Endothelial cell of umbilical vein (primary cell): ENCODE measurements at regions not wholly inside any gene's neighbourhood (a gene's known extent, or its start where the extent isn't known, plus 50 kb on each side); places are given as distances from the start of the nearest gene placed in this dataset.

Experiments used
- BruUV-seq: library from RNA; stranded (reverse); fragments of 400-500 nt; replicated peaks from 2 replicates; lab custom pipeline; 2021; lab: Mats Ljungman, UMichigan
- CTCF ChIA-PET: fragments of 300-600, 350-600 bp; sonication (Branson Sonifier 250); formaldehyde crosslinking; loops from one replicate; lab custom pipeline; 2021; ENCODE audit warnings: antibody characterized with exemption, inconsistent platforms; lab: Charles Lee
- POLR2A ChIA-PET: fragments of 300-600, 350-600 bp; sonication (Branson Sonifier 250); formaldehyde crosslinking; loops from one replicate; lab custom pipeline; 2021; ENCODE audit warnings: antibody characterized with exemption, inconsistent platforms; lab: Charles Lee
- DNase-seq: peaks from one replicate; pipeline ENCODE4 v3.0.0-alpha.2; 2011; ENCODE audit warnings: low read depth, low spot score
- FAIRE-seq: peaks from 2 replicates; lab custom pipeline; 2011; peaks lifted over from hg19 to GRCh38; lab: Jason Lieb, UNC
- H2AFZ ChIP-seq: 2 replicates; pipeline ENCODE4 v1.6.0; 2012; ENCODE audit warnings: low read depth, low read length, control low read depth, inconsistent platforms
- H3K27ac ChIP-seq: 2 replicates; pipeline ENCODE4 v1.5.1; 2011; ENCODE audit warnings: low read depth, mild to moderate bottlenecking, control low read depth, low read length, moderate library complexity; ENCODE audit not compliant: insufficient read depth
- H3K27me3 ChIP-seq, 2 experiments: 2 replicates each; pipeline versions ENCODE4 v1.6.0 to v1.6.1; 2011; ENCODE audit warnings: low read length in 2 of 2, mixed read lengths in 1 of 2; ENCODE audit not compliant: control insufficient read depth in 2 of 2, insufficient read depth in 2 of 2
- H3K36me3 ChIP-seq, 2 experiments: 2 replicates in 1 of 2; 3 replicates in 1 of 2; pipeline ENCODE4 v1.5.1; 2011; ENCODE audit warnings: low read length in 2 of 2, mild to moderate bottlenecking in 1 of 2, moderate library complexity in 1 of 2; ENCODE audit not compliant: control insufficient read depth in 2 of 2, insufficient read depth in 2 of 2; ENCODE audit errors: extremely low read depth in 1 of 2
- H3K4me1 ChIP-seq: 3 replicates; pipeline ENCODE4 v1.5.1; 2011; ENCODE audit warnings: mild to moderate bottlenecking, low read length; ENCODE audit not compliant: control insufficient read depth, insufficient read depth; ENCODE audit errors: extremely low read depth
- H3K4me2 ChIP-seq: 2 replicates; pipeline ENCODE4 v1.6.1; 2011; ENCODE audit warnings: low read length, control low read depth, mixed read lengths; ENCODE audit not compliant: insufficient read depth
- H3K4me3 ChIP-seq, 3 experiments: fragments of 200-600 bp in 1 of 3; sonication (generic), shearing (Covaris generic) in 1 of 3; replicated peaks in 1 of 3; 2 replicates each; pipeline ENCODE4 v1.5.1; 2011 to 2016; ENCODE audit warnings: control low read depth in 3 of 3, low read length in 3 of 3, mild to moderate bottlenecking in 2 of 3, inconsistent platforms in 1 of 3, low read depth in 1 of 3, moderate library complexity in 1 of 3; ENCODE audit not compliant: insufficient read depth in 1 of 3
- H3K79me2 ChIP-seq: 2 replicates; pipeline ENCODE4 v1.6.0; 2012; ENCODE audit warnings: low read length, inconsistent platforms; ENCODE audit not compliant: control insufficient read depth, insufficient read depth
- H3K9ac ChIP-seq: replicated peaks from 2 replicates; pipeline ENCODE3; 2011; ENCODE audit warnings: low read length, control low read depth; ENCODE audit not compliant: insufficient read depth; ENCODE audit errors: extremely low read depth
- H3K9me1 ChIP-seq: replicated peaks from 3 replicates; pipeline ENCODE4 v1.6.0; 2011; ENCODE audit warnings: mild to moderate bottlenecking, low read length; ENCODE audit not compliant: control insufficient read depth, insufficient read depth; ENCODE audit errors: extremely low read depth
- H3K9me3 ChIP-seq: replicated peaks from 2 replicates; pipeline ENCODE4 v1.5.1; 2012; ENCODE audit warnings: low read length, inconsistent platforms; ENCODE audit not compliant: control insufficient read depth, insufficient read depth
- H4K20me1 ChIP-seq: replicated peaks from 2 replicates; pipeline ENCODE3; 2011; ENCODE audit warnings: mild to moderate bottlenecking, low read length; ENCODE audit not compliant: control insufficient read depth, insufficient read depth; ENCODE audit errors: extremely low read depth
- EZH2 ChIP-seq: IDR thresholded peaks from 2 replicates; pipeline ENCODE4 v1.6.1; 2012; ENCODE audit warnings: borderline replicate concordance, low read depth, mild to moderate bottlenecking, moderate library complexity, low read length, inconsistent platforms; ENCODE audit not compliant: severe bottlenecking
- FOS ChIP-seq: IDR thresholded peaks from 2 replicates; pipeline ENCODE4 v1.6.1; 2011; ENCODE audit warnings: mild to moderate bottlenecking, low read length, moderate library complexity, borderline replicate concordance; ENCODE audit not compliant: insufficient read depth
- GATA2 ChIP-seq: IDR thresholded peaks from 2 replicates; pipeline ENCODE4 v1.7.0; 2011; ENCODE audit warnings: low read depth, mild to moderate bottlenecking, moderate library complexity, mixed read lengths, low read length; ENCODE audit not compliant: insufficient read length, insufficient read depth
- JUN ChIP-seq: IDR thresholded peaks from 2 replicates; pipeline ENCODE4 v1.6.1; 2011; ENCODE audit warnings: borderline replicate concordance, low read depth; ENCODE audit not compliant: insufficient read length, insufficient read depth
- MYC ChIP-seq: IDR thresholded peaks from one replicate; pipeline ENCODE4 v1.6.1; 2011; ENCODE audit warnings: mild to moderate bottlenecking, low read depth, low read length
- POLR2A ChIP-seq: IDR thresholded peaks from 2 replicates; pipeline ENCODE4 v1.6.1; 2012; ENCODE audit warnings: low read depth, mild to moderate bottlenecking, control low read depth, low read length
- POLR2AphosphoS5 ChIP-seq: IDR thresholded peaks from 2 replicates; pipeline ENCODE4 v1.6.1; 2012; ENCODE audit warnings: low read depth, mild to moderate bottlenecking, control low read depth, low read length, moderate library complexity; ENCODE audit not compliant: insufficient read depth
- dilution Hi-C: fragments of 300-500 bp; cut with MboI; formaldehyde crosslinking; loops from one replicate; pipeline ENCODE4 v1.15.0; 2019; ENCODE audit warnings: low sequenced_read_pairs; ENCODE audit not compliant: extremely low pct_ligation_motif_present
- intact Hi-C: fragments of 100-400 bp; cut with micrococcal nuclease; formaldehyde crosslinking; loops from one replicate; pipeline ENCODE4 v1.10.0; 2022
- TF ChIP-seq, protein P1 (sequence below): IDR thresholded peaks from 2 replicates; pipeline ENCODE4 v1.6.1; 2011; ENCODE audit not compliant: insufficient read depth, insufficient read length
- TF ChIP-seq, protein P2 (sequence below), 2 donors: IDR thresholded peaks; 1 replicate in 1 of 2; 2 replicates in 1 of 2; pipeline ENCODE4 v1.5.1; 2011; ENCODE audit warnings: low read length in 2 of 2, mild to moderate bottlenecking in 2 of 2, moderate library complexity in 2 of 2, control low read depth in 1 of 2, inconsistent platforms in 1 of 2, low read depth in 1 of 2; ENCODE audit not compliant: insufficient read depth in 1 of 2; ENCODE audit errors: extremely low read depth in 1 of 2

DNA sequence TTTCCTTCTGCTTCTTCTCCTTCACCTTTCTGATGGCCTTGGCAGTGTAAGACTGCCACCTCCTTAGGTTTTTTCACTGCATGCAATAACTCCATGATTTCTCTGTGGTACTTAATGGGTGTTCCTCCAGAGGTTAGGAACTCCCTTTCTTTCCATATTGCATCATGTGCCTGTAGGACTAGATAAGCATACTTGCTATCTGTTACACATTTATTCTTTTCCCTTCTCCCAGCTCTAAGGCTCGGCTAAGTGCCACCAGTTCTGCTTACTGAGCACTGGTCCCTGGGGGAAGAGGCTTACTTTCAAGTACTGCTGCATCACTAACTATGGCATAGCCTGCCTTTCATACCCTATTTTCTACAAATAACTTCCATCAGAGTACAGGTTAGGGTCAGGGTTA lies 351.8 kb downstream of the OTOL1 start:
- no TSS peak for BruUV-seq

More for the DNA sequence above, 351.8 kb downstream of the OTOL1 start:
- no peak overlapping the region for H2AFZ ChIP-seq
- no peaks in the 10 kb centered on the region for H3K36me3 ChIP-seq
- DNase-seq (no peak), FAIRE-seq (no peak)
- intact Hi-C loops: no loop called here
- POLR2A ChIA-PET: no interaction called here
- H3K9me1 ChIP-seq: no peaks in the 10 kb centered on the region
- dilution Hi-C loops: no loop called here
- no peaks in the 10 kb centered on the region for H4K20me1 ChIP-seq
- CTCF ChIA-PET: no interaction called here
- no peaks in the 10 kb centered on the region for H3K79me2 ChIP-seq
- no peaks in the 10 kb centered on the region for H3K27me3 ChIP-seq
- H3K27ac ChIP-seq: no peak overlapping the region
- no peak overlapping the region for H3K4me2 ChIP-seq
- no peaks in the 10 kb centered on the region for H3K9me3 ChIP-seq
- no peaks in the 10 kb centered on the region for H3K4me1 ChIP-seq
- TF ChIP-seq FOS (no peak), GATA2 (no peak), MYC (no peak), EZH2 (no peak), POLR2AphosphoS5 (no peak), POLR2A (no peak), JUN (no peak)
- TF ChIP-seq, protein P1, sequence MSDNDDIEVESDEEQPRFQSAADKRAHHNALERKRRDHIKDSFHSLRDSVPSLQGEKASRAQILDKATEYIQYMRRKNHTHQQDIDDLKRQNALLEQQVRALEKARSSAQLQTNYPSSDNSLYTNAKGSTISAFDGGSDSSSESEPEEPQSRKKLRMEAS: no peak
- TF ChIP-seq, protein P2, sequence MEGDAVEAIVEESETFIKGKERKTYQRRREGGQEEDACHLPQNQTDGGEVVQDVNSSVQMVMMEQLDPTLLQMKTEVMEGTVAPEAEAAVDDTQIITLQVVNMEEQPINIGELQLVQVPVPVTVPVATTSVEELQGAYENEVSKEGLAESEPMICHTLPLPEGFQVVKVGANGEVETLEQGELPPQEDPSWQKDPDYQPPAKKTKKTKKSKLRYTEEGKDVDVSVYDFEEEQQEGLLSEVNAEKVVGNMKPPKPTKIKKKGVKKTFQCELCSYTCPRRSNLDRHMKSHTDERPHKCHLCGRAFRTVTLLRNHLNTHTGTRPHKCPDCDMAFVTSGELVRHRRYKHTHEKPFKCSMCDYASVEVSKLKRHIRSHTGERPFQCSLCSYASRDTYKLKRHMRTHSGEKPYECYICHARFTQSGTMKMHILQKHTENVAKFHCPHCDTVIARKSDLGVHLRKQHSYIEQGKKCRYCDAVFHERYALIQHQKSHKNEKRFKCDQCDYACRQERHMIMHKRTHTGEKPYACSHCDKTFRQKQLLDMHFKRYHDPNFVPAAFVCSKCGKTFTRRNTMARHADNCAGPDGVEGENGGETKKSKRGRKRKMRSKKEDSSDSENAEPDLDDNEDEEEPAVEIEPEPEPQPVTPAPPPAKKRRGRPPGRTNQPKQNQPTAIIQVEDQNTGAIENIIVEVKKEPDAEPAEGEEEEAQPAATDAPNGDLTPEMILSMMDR (IDR thresholded peaks at IDR 0.05; ENCODE audit: extremely low read depth in 1 of 2, insufficient read depth in 1 of 2, low read depth in 1 of 2, low read length in 2 of 2): no peak
- H3K4me3 ChIP-seq: no peak overlapping the region
- H3K9ac ChIP-seq: no peak overlapping the region
